ENCODE measurements at regions not wholly inside any gene's neighbourhood (a gene's known extent, or its start where the extent isn't known, plus 50 kb on each side); places are given as distances from the start of the nearest gene placed in this dataset.

- no peak for DNase-seq
- Histone ChIP-seq H3K27me3 (no peaks in the 10 kb centered on the region), H3K4me1 (no peaks in the 10 kb centered on the region), H3K4me3 (no peak overlapping the region), H3K36me3 (no peaks in the 10 kb centered on the region), H3K27ac (no peak overlapping the region), H3K9me3 (no peaks in the 10 kb centered on the region)
- TF ChIP-seq POLR2A (IDR thresholded peaks at IDR 0.05), result no peak
- TF ChIP-seq POLR2AphosphoS5 (IDR thresholded peaks at IDR 0.05), result no peak
- TF ChIP-seq CTCF (IDR thresholded peaks at IDR 0.05), result no peak
- no peak for TF ChIP-seq EP300 (IDR thresholded peaks at IDR 0.05)
- ATAC-seq (ENCODE audit: low FRiP score in 2 of 2), result no peak
- WGBS, 2 donors, result 83 to 90% methylated on average over 2 of the region's 2 CpGs
Observed at GRCh38 chr12:86929962-86930361, 673.8 kb upstream of the MGAT4C start.

GRCh38 chr12:86917121-86917520 lies 660.9 kb upstream of the MGAT4C start:
- Histone ChIP-seq H3K36me3 (no peaks in the 10 kb centered on the region), H3K4me1 (no peaks in the 10 kb centered on the region), H3K27ac (no peak overlapping the region), H3K4me3 (no peak overlapping the region), H3K27me3 (no peaks in the 10 kb centered on the region), H3K9me3 (no peaks in the 10 kb centered on the region)
- ATAC-seq (ENCODE audit: low FRiP score in 2 of 2) (no peak), DNase-seq (no peak)
- WGBS, 2 donors, result 68 to 72% methylated on average over 1 of the region's 1 CpG
- no peak for TF ChIP-seq EP300 (IDR thresholded peaks at IDR 0.05)
- TF ChIP-seq CTCF (IDR thresholded peaks at IDR 0.05), result no peak
- TF ChIP-seq POLR2A (IDR thresholded peaks at IDR 0.05), result no peak
- no peak for TF ChIP-seq POLR2AphosphoS5 (IDR thresholded peaks at IDR 0.05)

- TF ChIP-seq EP300 (IDR thresholded peaks at IDR 0.05), result no peak
- peak in 1 of 6 experiments; percentile 5 for TF ChIP-seq CTCF (IDR thresholded peaks at IDR 0.05)
- TF ChIP-seq POLR2AphosphoS5 (IDR thresholded peaks at IDR 0.05), result no peak
- TF ChIP-seq POLR2A (IDR thresholded peaks at IDR 0.05), result no peak
- Histone ChIP-seq H3K4me3 (no peak overlapping the region), H3K27me3 (no peaks in the 10 kb centered on the region), H3K9me3 (no peaks in the 10 kb centered on the region), H3K36me3 (no peaks in the 10 kb centered on the region), H3K27ac (no peak overlapping the region), H3K4me1 (no peaks in the 10 kb centered on the region)
- DNase-seq (no peak), ATAC-seq (ENCODE audit: low FRiP score in 2 of 2) (no peak)
Observed at GRCh38 chr12:86914721-86915120, 658.5 kb upstream of the MGAT4C start.

GRCh38 chr12:86911973-86912372 lies 655.8 kb upstream of the MGAT4C start:
- no peak for TF ChIP-seq CTCF (IDR thresholded peaks at IDR 0.05)
- Histone ChIP-seq H3K4me3 (no peak overlapping the region), H3K27ac (no peak overlapping the region), H3K4me1 (no peaks in the 10 kb centered on the region), H3K9me3 (no peaks in the 10 kb centered on the region), H3K36me3 (no peaks in the 10 kb centered on the region), H3K27me3 (no peaks in the 10 kb centered on the region)
- ATAC-seq (ENCODE audit: low FRiP score in 2 of 2) (no peak), DNase-seq (no peak)
- WGBS, 2 donors, result 58 to 82% methylated on average over 3 of the region's 3 CpGs

- H3K27me3 ChIP-seq, result no peaks in the 10 kb centered on the region
- TF ChIP-seq CTCF (IDR thresholded peaks at IDR 0.05) (no peak), EP300 (IDR thresholded peaks at IDR 0.05) (no peak), POLR2A (IDR thresholded peaks at IDR 0.05) (no peak), POLR2AphosphoS5 (IDR thresholded peaks at IDR 0.05) (no peak)
- no peaks in the 10 kb centered on the region for H3K36me3 ChIP-seq
- no peak for DNase-seq
- ATAC-seq (ENCODE audit: low FRiP score in 2 of 2), result no peak
- H3K4me3 ChIP-seq, result no peak overlapping the region
- no peak overlapping the region for H3K27ac ChIP-seq
- 39 to 48% methylated on average over 1 of the region's 1 CpG for WGBS, 2 donors
- no peaks in the 10 kb centered on the region for H3K9me3 ChIP-seq
- no peaks in the 10 kb centered on the region for H3K4me1 ChIP-seq
Observed at GRCh38 chr12:86903159-86903558, 647.0 kb upstream of the MGAT4C start.

All from upper lobe of left lung (tissue), 6 donors.